Calu3 (cell line): ENCODE measurements at regions not wholly inside any gene's neighbourhood (a gene's known extent, or its start where the extent isn't known, plus 50 kb on each side); places are given as distances from the start of the nearest gene placed in this dataset.

Source experiments
- BruUV-seq: library from RNA; stranded (reverse); fragments of 400-500 nt; replicated peaks from 2 replicates; lab custom pipeline; 2021; lab: Mats Ljungman, UMichigan
- CTCF ChIA-PET: fragments of 300-600 bp; sonication (Branson Sonifier 250); formaldehyde crosslinking; loops from one replicate; lab custom pipeline; 2022; ENCODE audit warnings: antibody characterized with exemption; lab: Charles Lee
- DNase-seq: peaks from one replicate; pipeline ENCODE4 v3.0.0; 2022
- H3K27ac Mint-ChIP-seq: one replicate; pipeline ENCODE4 v1.8.0; 2022; ENCODE audit warnings: mixed read lengths; ENCODE audit not compliant: unreplicated experiment
- H3K27me3 Mint-ChIP-seq: one replicate; pipeline ENCODE4 v1.8.0; 2022; ENCODE audit warnings: mixed read lengths; ENCODE audit not compliant: unreplicated experiment
- H3K36me3 Mint-ChIP-seq: one replicate; pipeline ENCODE4 v1.8.0; 2022; ENCODE audit warnings: mild to moderate bottlenecking, moderate library complexity, mixed read lengths; ENCODE audit not compliant: insufficient read depth, unreplicated experiment
- H3K4me1 Mint-ChIP-seq: one replicate; pipeline ENCODE4 v1.8.0; 2022; ENCODE audit warnings: mild to moderate bottlenecking, low read depth, mixed read lengths; ENCODE audit not compliant: unreplicated experiment
- H3K4me3 Mint-ChIP-seq: one replicate; pipeline ENCODE4 v1.8.0; 2022; ENCODE audit warnings: mild to moderate bottlenecking, low read depth, moderate library complexity, mixed read lengths; ENCODE audit not compliant: unreplicated experiment
- H3K9me3 Mint-ChIP-seq: one replicate; pipeline ENCODE4 v1.8.0; 2022; ENCODE audit warnings: low read depth, mixed read lengths; ENCODE audit not compliant: unreplicated experiment
- CTCF ChIP-seq: fragments of 200-600 bp; IDR thresholded peaks from one replicate; pipeline ENCODE4 v1.8.0; 2022; ENCODE audit warnings: antibody characterized with exemption; ENCODE audit not compliant: unreplicated experiment
- intact Hi-C: fragments of 100-400 bp; cut with micrococcal nuclease; formaldehyde crosslinking; loops from one replicate; pipeline ENCODE4 v1.10.0; 2022; ENCODE audit not compliant: unreplicated experiment

- Mint-ChIP-seq H3K27ac (no peak overlapping the region), H3K4me1 (peaks cover 37% of the 10 kb centered on the region), H3K27me3 (no peaks in the 10 kb centered on the region), H3K36me3 (no peaks in the 10 kb centered on the region), H3K9me3 (no peaks in the 10 kb centered on the region), H3K4me3 (no peak overlapping the region)
- CTCF ChIA-PET: no interaction called here
- intact Hi-C loops: no loop called here
- TF ChIP-seq CTCF: no peak
- no TSS peak for BruUV-seq
- no peak for DNase-seq
Observed at GRCh38 chr14:58751788-58752187, 114.0 kb downstream of the DACT1 start.

GRCh38 chr14:58752289-58752688 lies 114.5 kb downstream of the DACT1 start:
- intact Hi-C loops: no loop called here
- Mint-ChIP-seq H3K36me3 (no peaks in the 10 kb centered on the region), H3K9me3 (no peaks in the 10 kb centered on the region), H3K27ac (no peak overlapping the region), H3K4me1 (peaks cover 32% of the 10 kb centered on the region), H3K27me3 (no peaks in the 10 kb centered on the region), H3K4me3 (peak overlapping the region; percentile 60)
- DNase-seq: no peak
- CTCF ChIA-PET: no interaction called here
- no peak for TF ChIP-seq CTCF
- BruUV-seq: no TSS peak

- TF ChIP-seq CTCF: no peak
- Mint-ChIP-seq H3K4me3 (peak overlapping the region; percentile 60), H3K36me3 (no peaks in the 10 kb centered on the region), H3K27ac (no peak overlapping the region), H3K4me1 (peaks cover 29% of the 10 kb centered on the region), H3K9me3 (no peaks in the 10 kb centered on the region), H3K27me3 (no peaks in the 10 kb centered on the region)
- intact Hi-C loops: no loop called here
- peak; percentile 63 for DNase-seq
- BruUV-seq: no TSS peak
- CTCF ChIA-PET: no interaction called here
Observed at GRCh38 chr14:58752771-58753201, 115.0 kb downstream of the DACT1 start.

GRCh38 chr14:58755031-58755925 lies 117.5 kb downstream of the DACT1 start:
- Mint-ChIP-seq H3K36me3 (no peaks in the 10 kb centered on the region), H3K4me1 (peaks cover 13% of the 10 kb centered on the region), H3K4me3 (no peak overlapping the region), H3K27me3 (no peaks in the 10 kb centered on the region), H3K9me3 (no peaks in the 10 kb centered on the region), H3K27ac (no peak overlapping the region)
- TF ChIP-seq CTCF: no peak
- DNase-seq: no peak
- CTCF ChIA-PET: no interaction called here
- no TSS peak for BruUV-seq
- intact Hi-C loops: no loop called here
